Endothelial cell of umbilical vein (primary cell): ENCODE measurements at regions not wholly inside any gene's neighbourhood (a gene's known extent, or its start where the extent isn't known, plus 50 kb on each side); places are given as distances from the start of the nearest gene placed in this dataset.

Source experiments
- BruUV-seq: library from RNA; stranded (reverse); fragments of 400-500 nt; replicated peaks from 2 replicates; lab custom pipeline; 2021; lab: Mats Ljungman, UMichigan
- CTCF ChIA-PET: fragments of 300-600, 350-600 bp; sonication (Branson Sonifier 250); formaldehyde crosslinking; loops from one replicate; lab custom pipeline; 2021; ENCODE audit warnings: antibody characterized with exemption, inconsistent platforms; lab: Charles Lee
- POLR2A ChIA-PET: fragments of 300-600, 350-600 bp; sonication (Branson Sonifier 250); formaldehyde crosslinking; loops from one replicate; lab custom pipeline; 2021; ENCODE audit warnings: antibody characterized with exemption, inconsistent platforms; lab: Charles Lee
- DNase-seq: peaks from one replicate; pipeline ENCODE4 v3.0.0-alpha.2; 2011; ENCODE audit warnings: low read depth, low spot score
- FAIRE-seq: peaks from 2 replicates; lab custom pipeline; 2011; peaks lifted over from hg19 to GRCh38; lab: Jason Lieb, UNC
- H2AFZ ChIP-seq: 2 replicates; pipeline ENCODE4 v1.6.0; 2012; ENCODE audit warnings: low read depth, low read length, control low read depth, inconsistent platforms
- H3K27ac ChIP-seq: 2 replicates; pipeline ENCODE4 v1.5.1; 2011; ENCODE audit warnings: low read depth, mild to moderate bottlenecking, control low read depth, low read length, moderate library complexity; ENCODE audit not compliant: insufficient read depth
- H3K27me3 ChIP-seq, 2 experiments: 2 replicates each; pipeline versions ENCODE4 v1.6.0 to v1.6.1; 2011; ENCODE audit warnings: low read length in 2 of 2, mixed read lengths in 1 of 2; ENCODE audit not compliant: control insufficient read depth in 2 of 2, insufficient read depth in 2 of 2
- H3K36me3 ChIP-seq, 2 experiments: 2 replicates in 1 of 2; 3 replicates in 1 of 2; pipeline ENCODE4 v1.5.1; 2011; ENCODE audit warnings: low read length in 2 of 2, mild to moderate bottlenecking in 1 of 2, moderate library complexity in 1 of 2; ENCODE audit not compliant: control insufficient read depth in 2 of 2, insufficient read depth in 2 of 2; ENCODE audit errors: extremely low read depth in 1 of 2
- H3K4me1 ChIP-seq: 3 replicates; pipeline ENCODE4 v1.5.1; 2011; ENCODE audit warnings: mild to moderate bottlenecking, low read length; ENCODE audit not compliant: control insufficient read depth, insufficient read depth; ENCODE audit errors: extremely low read depth
- H3K4me2 ChIP-seq: 2 replicates; pipeline ENCODE4 v1.6.1; 2011; ENCODE audit warnings: low read length, control low read depth, mixed read lengths; ENCODE audit not compliant: insufficient read depth
- H3K4me3 ChIP-seq, 3 experiments: fragments of 200-600 bp in 1 of 3; sonication (generic), shearing (Covaris generic) in 1 of 3; replicated peaks in 1 of 3; 2 replicates each; pipeline ENCODE4 v1.5.1; 2011 to 2016; ENCODE audit warnings: control low read depth in 3 of 3, low read length in 3 of 3, mild to moderate bottlenecking in 2 of 3, inconsistent platforms in 1 of 3, low read depth in 1 of 3, moderate library complexity in 1 of 3; ENCODE audit not compliant: insufficient read depth in 1 of 3
- H3K79me2 ChIP-seq: 2 replicates; pipeline ENCODE4 v1.6.0; 2012; ENCODE audit warnings: low read length, inconsistent platforms; ENCODE audit not compliant: control insufficient read depth, insufficient read depth
- H3K9ac ChIP-seq: replicated peaks from 2 replicates; pipeline ENCODE3; 2011; ENCODE audit warnings: low read length, control low read depth; ENCODE audit not compliant: insufficient read depth; ENCODE audit errors: extremely low read depth
- H3K9me1 ChIP-seq: replicated peaks from 3 replicates; pipeline ENCODE4 v1.6.0; 2011; ENCODE audit warnings: mild to moderate bottlenecking, low read length; ENCODE audit not compliant: control insufficient read depth, insufficient read depth; ENCODE audit errors: extremely low read depth
- H3K9me3 ChIP-seq: replicated peaks from 2 replicates; pipeline ENCODE4 v1.5.1; 2012; ENCODE audit warnings: low read length, inconsistent platforms; ENCODE audit not compliant: control insufficient read depth, insufficient read depth
- H4K20me1 ChIP-seq: replicated peaks from 2 replicates; pipeline ENCODE3; 2011; ENCODE audit warnings: mild to moderate bottlenecking, low read length; ENCODE audit not compliant: control insufficient read depth, insufficient read depth; ENCODE audit errors: extremely low read depth
- CTCF ChIP-seq, 2 donors: IDR thresholded peaks; 1 replicate in 1 of 2; 2 replicates in 1 of 2; pipeline ENCODE4 v1.5.1; 2011; ENCODE audit warnings: low read length in 2 of 2, mild to moderate bottlenecking in 2 of 2, moderate library complexity in 2 of 2, control low read depth in 1 of 2, inconsistent platforms in 1 of 2, low read depth in 1 of 2; ENCODE audit not compliant: insufficient read depth in 1 of 2; ENCODE audit errors: extremely low read depth in 1 of 2
- FOS ChIP-seq: IDR thresholded peaks from 2 replicates; pipeline ENCODE4 v1.6.1; 2011; ENCODE audit warnings: mild to moderate bottlenecking, low read length, moderate library complexity, borderline replicate concordance; ENCODE audit not compliant: insufficient read depth
- JUN ChIP-seq: IDR thresholded peaks from 2 replicates; pipeline ENCODE4 v1.6.1; 2011; ENCODE audit warnings: borderline replicate concordance, low read depth; ENCODE audit not compliant: insufficient read length, insufficient read depth
- MAX ChIP-seq: IDR thresholded peaks from 2 replicates; pipeline ENCODE4 v1.6.1; 2011; ENCODE audit not compliant: insufficient read depth, insufficient read length
- MYC ChIP-seq: IDR thresholded peaks from one replicate; pipeline ENCODE4 v1.6.1; 2011; ENCODE audit warnings: mild to moderate bottlenecking, low read depth, low read length
- dilution Hi-C: fragments of 300-500 bp; cut with MboI; formaldehyde crosslinking; loops from one replicate; pipeline ENCODE4 v1.15.0; 2019; ENCODE audit warnings: low sequenced_read_pairs; ENCODE audit not compliant: extremely low pct_ligation_motif_present
- intact Hi-C: fragments of 100-400 bp; cut with micrococcal nuclease; formaldehyde crosslinking; loops from one replicate; pipeline ENCODE4 v1.10.0; 2022

DNA sequence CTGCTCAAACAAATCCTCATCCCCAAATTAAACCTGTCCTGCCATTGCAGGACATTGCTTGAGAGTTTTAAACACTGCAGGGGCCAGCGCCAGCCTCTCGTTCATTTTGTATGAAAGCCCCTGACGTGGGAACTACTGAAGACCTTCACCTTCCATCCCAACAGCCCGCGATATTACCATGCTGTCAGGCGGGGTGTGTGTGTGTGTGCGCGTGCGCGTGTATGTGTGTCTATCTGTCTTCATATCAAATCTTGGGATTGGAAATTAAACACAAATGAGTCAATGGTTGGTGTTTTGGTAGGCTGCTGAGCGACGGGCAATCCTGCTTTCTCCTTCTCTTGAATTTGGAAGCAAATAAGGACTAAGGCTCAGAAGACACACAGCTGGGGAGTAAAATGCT lies 776.9 kb downstream of the TBC1D22A start:
- BruUV-seq: no TSS peak
- CTCF ChIA-PET: no interaction called here
- dilution Hi-C loops (no loop called here), intact Hi-C loops (no loop called here)
- H3K9me3 ChIP-seq: peaks cover 2% of the 10 kb centered on the region
- no peaks in the 10 kb centered on the region for H4K20me1 ChIP-seq
- no peaks in the 10 kb centered on the region for H3K36me3 ChIP-seq
- no peaks in the 10 kb centered on the region for H3K4me1 ChIP-seq
- no peak overlapping the region for H3K27ac ChIP-seq
- no peak for TF ChIP-seq CTCF (IDR thresholded peaks at IDR 0.05; ENCODE audit: extremely low read depth in 1 of 2, insufficient read depth in 1 of 2, low read depth in 1 of 2, low read length in 2 of 2)
- TF ChIP-seq JUN: no peak
- TF ChIP-seq MAX: no peak
- TF ChIP-seq FOS: no peak
- no peaks in the 10 kb centered on the region for H3K27me3 ChIP-seq
- no peaks in the 10 kb centered on the region for H3K79me2 ChIP-seq
- no peak overlapping the region for H2AFZ ChIP-seq
- FAIRE-seq (no peak), DNase-seq (no peak)
- H3K4me2 ChIP-seq: no peak overlapping the region
- no peak overlapping the region for H3K9ac ChIP-seq
- POLR2A ChIA-PET: no interaction called here
- H3K4me3 ChIP-seq: no peak overlapping the region
- no peaks in the 10 kb centered on the region for H3K9me1 ChIP-seq

- Histone ChIP-seq H2AFZ (no peak overlapping the region), H3K79me2 (no peaks in the 10 kb centered on the region), H3K9ac (no peak overlapping the region), H3K9me1 (no peaks in the 10 kb centered on the region), H3K4me1 (no peaks in the 10 kb centered on the region), H3K4me3 (no peak overlapping the region), H3K36me3 (no peaks in the 10 kb centered on the region), H3K4me2 (no peak overlapping the region), H3K27ac (no peak overlapping the region), H3K9me3 (peaks cover 4% of the 10 kb centered on the region), H4K20me1 (no peaks in the 10 kb centered on the region), H3K27me3 (no peaks in the 10 kb centered on the region)
- CTCF ChIA-PET: no interaction called here
- DNase-seq (no peak), FAIRE-seq (no peak)
- intact Hi-C loops: no loop called here
- POLR2A ChIA-PET: no interaction called here
- dilution Hi-C loops: no loop called here
- no TSS peak for BruUV-seq
- TF ChIP-seq JUN (no peak), MYC (no peak)
These were observed 773.2 kb downstream of the TBC1D22A start for GRCh38 chr22:47535681-47536080.
